H9 (cell line): ENCODE measurements at regions not wholly inside any gene's neighbourhood (a gene's known extent, or its start where the extent isn't known, plus 50 kb on each side); places are given as distances from the start of the nearest gene placed in this dataset.
"Not testable (repeated sequence)": the region's sequence is repeated elsewhere in the genome, so short reads cannot be mapped to it uniquely, and the experiment has no call there.

Experiments used
- DNase-seq: peaks from one replicate; pipeline ENCODE4 v3.0.0-alpha.2; 2017
- H2AFZ ChIP-seq: one replicate; pipeline ENCODE4 v1.6.1; 2013; ENCODE audit warnings: mild to moderate bottlenecking, low read length, control low read depth, moderate library complexity
- H2AK5ac ChIP-seq: 2 replicates; pipeline ENCODE4 v1.6.1; 2013; ENCODE audit warnings: low read length, control low read depth, mixed read lengths; ENCODE audit not compliant: insufficient read length
- H2BK120ac ChIP-seq: one replicate; pipeline ENCODE4 v1.6.1; 2013; ENCODE audit warnings: low read depth, mild to moderate bottlenecking, low read length, control low read depth, inconsistent platforms; ENCODE audit not compliant: poor library complexity, severe bottlenecking
- H2BK12ac ChIP-seq: 2 replicates; pipeline ENCODE4 v1.6.1; 2013; ENCODE audit warnings: low read length, control low read depth, mixed read lengths, low read depth; ENCODE audit not compliant: insufficient read length
- H2BK15ac ChIP-seq: 2 replicates; pipeline ENCODE4 v1.6.1; 2013; ENCODE audit warnings: low read depth, low read length, control low read depth
- H2BK20ac ChIP-seq: one replicate; pipeline ENCODE4 v1.6.1; 2013; ENCODE audit warnings: low read depth, mild to moderate bottlenecking, low read length, control low read depth, inconsistent platforms; ENCODE audit not compliant: poor library complexity, severe bottlenecking
- H2BK5ac ChIP-seq: 2 replicates; pipeline ENCODE4 v1.6.1; 2013; ENCODE audit warnings: low read length, control low read depth, mixed read lengths; ENCODE audit not compliant: insufficient read length
- H3K14ac ChIP-seq: 2 replicates; pipeline ENCODE4 v1.6.1; 2013; ENCODE audit warnings: low read length, control low read depth; ENCODE audit not compliant: insufficient read depth
- H3K18ac ChIP-seq: 2 replicates; pipeline ENCODE4 v1.6.1; 2013; ENCODE audit warnings: low read depth, mild to moderate bottlenecking, mixed read lengths, low read length, control low read depth; ENCODE audit not compliant: insufficient read length
- H3K23ac ChIP-seq: 2 replicates; pipeline ENCODE4 v1.6.1; 2013; ENCODE audit warnings: low read length, control low read depth, mixed read lengths, low read depth; ENCODE audit not compliant: insufficient read length
- H3K23me2 ChIP-seq: 2 replicates; pipeline ENCODE4 v1.6.1; 2013; ENCODE audit warnings: low read depth, mild to moderate bottlenecking, mixed read lengths, low read length, control low read depth; ENCODE audit not compliant: insufficient read length, poor library complexity, severe bottlenecking
- H3K27ac ChIP-seq: 2 replicates; pipeline ENCODE4 v1.5.1; 2013; ENCODE audit warnings: low read length, control low read depth, mixed read lengths, low read depth; ENCODE audit not compliant: insufficient read length
- H3K27me3 ChIP-seq: 2 replicates; pipeline ENCODE4 v1.6.1; 2013; ENCODE audit warnings: low read length, control low read depth, inconsistent platforms; ENCODE audit not compliant: insufficient read depth
- H3K4ac ChIP-seq: 2 replicates; pipeline ENCODE4 v1.6.1; 2013; ENCODE audit warnings: low read depth, mild to moderate bottlenecking, control low read depth, inconsistent platforms, low read length, moderate library complexity
- H3K4me1 ChIP-seq: 2 replicates; pipeline ENCODE4 v1.6.1; 2013; ENCODE audit warnings: low read length, control low read depth, inconsistent platforms; ENCODE audit not compliant: insufficient read depth
- H3K4me2 ChIP-seq: 2 replicates; pipeline ENCODE4 v1.6.1; 2013; ENCODE audit warnings: low read length, control low read depth, mixed read lengths; ENCODE audit not compliant: insufficient read length, insufficient read depth
- H3K56ac ChIP-seq: 2 replicates; pipeline ENCODE4 v1.6.1; 2013; ENCODE audit warnings: low read depth, mild to moderate bottlenecking, mixed read lengths, low read length, control low read depth; ENCODE audit not compliant: insufficient read length
- H3K79me1 ChIP-seq: 2 replicates; pipeline ENCODE4 v1.6.1; 2013; ENCODE audit warnings: low read depth, mild to moderate bottlenecking, moderate library complexity, low read length, control low read depth, inconsistent platforms; ENCODE audit not compliant: insufficient read depth, poor library complexity, severe bottlenecking
- H3K79me2 ChIP-seq: 2 replicates; pipeline ENCODE4 v1.6.1; 2013; ENCODE audit warnings: low read length, control low read depth, inconsistent platforms; ENCODE audit not compliant: insufficient read depth
- H3K9ac ChIP-seq: 2 replicates; pipeline ENCODE4 v1.6.1; 2013; ENCODE audit warnings: low read length, control low read depth, mixed read lengths; ENCODE audit not compliant: insufficient read length; ENCODE audit errors: extremely low read depth
- H3K9me3 ChIP-seq: one replicate; pipeline ENCODE4 v1.6.1; 2013; ENCODE audit warnings: low read depth, low read length, inconsistent platforms; ENCODE audit not compliant: control insufficient read depth
- H3T11ph ChIP-seq: one replicate; pipeline ENCODE4 v1.6.1; 2013; ENCODE audit warnings: mild to moderate bottlenecking, low read length, control low read depth, inconsistent platforms
- H4K20me1 ChIP-seq: one replicate; pipeline ENCODE4 v1.6.1; 2013; ENCODE audit not compliant: control insufficient read depth, insufficient read length, insufficient read depth
- H4K5ac ChIP-seq: 2 replicates; pipeline ENCODE4 v1.6.1; 2013; ENCODE audit warnings: low read depth, mild to moderate bottlenecking, mixed read lengths, low read length, control low read depth; ENCODE audit not compliant: insufficient read length
- H4K8ac ChIP-seq: replicated peaks from 2 replicates; pipeline ENCODE4 v1.6.1; 2013; ENCODE audit warnings: low read length, control low read depth, mixed read lengths, low read depth; ENCODE audit not compliant: insufficient read length
- H4K91ac ChIP-seq: 2 replicates; pipeline ENCODE4 v1.6.1; 2013; ENCODE audit warnings: low read depth, mild to moderate bottlenecking, moderate library complexity, mixed read lengths, low read length, control low read depth; ENCODE audit not compliant: insufficient read length
- H3K27ac Mint-ChIP-seq, 3 experiments: 2 replicates in 2 of 3; 3 replicates in 1 of 3; pipeline ENCODE4 v1.8.0; 2020 to 2021; ENCODE audit warnings: mixed read lengths in 3 of 3, mild to moderate bottlenecking in 1 of 3, moderate library complexity in 1 of 3
- H3K27me3 Mint-ChIP-seq: 2 replicates; pipeline ENCODE4 v1.8.0; 2021; ENCODE audit warnings: low read depth, mild to moderate bottlenecking, moderate library complexity, mixed read lengths
- H3K36me3 Mint-ChIP-seq, 3 experiments: 2 replicates in 2 of 3; 3 replicates in 1 of 3; pipeline ENCODE4 v1.8.0; 2020 to 2021; ENCODE audit warnings: low read depth in 3 of 3, mixed read lengths in 3 of 3; ENCODE audit not compliant: insufficient read depth in 1 of 3
- H3K4me1 Mint-ChIP-seq, 2 experiments: 2 replicates each; pipeline ENCODE4 v1.8.0; 2020; ENCODE audit warnings: mixed read lengths in 2 of 2
- H3K4me3 Mint-ChIP-seq, 2 experiments: 2 replicates in 1 of 2; 3 replicates in 1 of 2; pipeline ENCODE4 v1.8.0; 2020 to 2021; ENCODE audit warnings: mild to moderate bottlenecking in 2 of 2, mixed read lengths in 2 of 2, moderate library complexity in 1 of 2
- H3K9me3 Mint-ChIP-seq, 2 experiments: 2 replicates in 1 of 2; 3 replicates in 1 of 2; pipeline ENCODE4 v1.8.0; 2020; ENCODE audit warnings: mild to moderate bottlenecking in 2 of 2, mixed read lengths in 2 of 2, moderate library complexity in 1 of 2
- CTCF ChIP-seq: fragments of 200-600 bp; sonication (generic); conservative IDR thresholded peaks from 3 replicates; pipeline ENCODE4 v1.8.0; 2021; ENCODE audit warnings: antibody characterized with exemption, mild to moderate bottlenecking
- WGBS: extraction: QIAGEN DNeasy Blood & Tissue Kit; methylation state at CpG from one replicate; pipeline ENCODE4 v1.1.7; 2013; ENCODE audit warnings: missing lambda C conversion rate, low lambda C conversion rate, mixed read lengths; ENCODE audit not compliant: insufficient read length; ENCODE audit errors: extremely low coverage; 5-methylcytosine and 5-hydroxymethylcytosine counted together

GRCh38 chr4:130077275-130077674, 981.3 kb downstream of the C4orf33 start:
- H3K9ac ChIP-seq = no peak overlapping the region
- H3T11ph ChIP-seq = no peak overlapping the region
- WGBS = no CpG with 5 or more reads among the region's 1 CpG

GRCh38 chr4:130079027-130079426, 983.1 kb downstream of the C4orf33 start:
- H3K27ac Mint-ChIP-seq = peak overlapping the region in 1 of 3 experiments; percentile 77; a peak in 1 of 7 replicates
- not testable (repeated sequence) for H3K4me1 Mint-ChIP-seq, H2BK20ac ChIP-seq, H3K4me3 Mint-ChIP-seq, H3K27ac ChIP-seq, H3K9me3 Mint-ChIP-seq, H3K4me2 ChIP-seq, H3K4ac ChIP-seq, H3K27me3 Mint-ChIP-seq, H4K91ac ChIP-seq, H2BK12ac ChIP-seq, H4K20me1 ChIP-seq, H3K9ac ChIP-seq, H3K14ac ChIP-seq, H4K8ac ChIP-seq, H3K23me2 ChIP-seq, H3K79me1 ChIP-seq, H3K23ac ChIP-seq, DNase-seq, H3K4me1 ChIP-seq, H3K18ac ChIP-seq, H3K56ac ChIP-seq, H3K9me3 ChIP-seq, H3K27me3 ChIP-seq, H4K5ac ChIP-seq, H3K36me3 Mint-ChIP-seq, H3T11ph ChIP-seq, H2BK5ac ChIP-seq, H3K79me2 ChIP-seq, H2BK120ac ChIP-seq, H2BK15ac ChIP-seq, H2AFZ ChIP-seq, H2AK5ac ChIP-seq
- WGBS = no CpG with 5 or more reads among the region's 2 CpGs

More at GRCh38 chr4:130077275-130077674, 981.3 kb downstream of the C4orf33 start:
- H2AK5ac ChIP-seq = no peak overlapping the region
- H2BK15ac ChIP-seq = no peak overlapping the region
- no peaks in the 10 kb centered on the region for H3K4me1 ChIP-seq
- H3K27me3 Mint-ChIP-seq = no peaks in the 10 kb centered on the region
- no peak overlapping the region for H3K56ac ChIP-seq
- no peaks in the 10 kb centered on the region for H3K36me3 Mint-ChIP-seq
- no peak overlapping the region for H3K27ac Mint-ChIP-seq
- H2BK12ac ChIP-seq = no peak overlapping the region
- no peak overlapping the region for H2AFZ ChIP-seq
- H3K4me1 Mint-ChIP-seq = peaks cover 5 to 6% of the 10 kb centered on the region in 2 experiments; a peak in 3 of 4 replicates
- H3K4ac ChIP-seq = no peak overlapping the region
- H4K91ac ChIP-seq = no peak overlapping the region
- H4K20me1 ChIP-seq = no peaks in the 10 kb centered on the region
- no peak overlapping the region for H3K4me3 Mint-ChIP-seq
- H3K23me2 ChIP-seq = no peaks in the 10 kb centered on the region
- H3K27ac ChIP-seq = no peak overlapping the region
- H3K23ac ChIP-seq = no peak overlapping the region
- no peak overlapping the region for H4K8ac ChIP-seq
- H3K18ac ChIP-seq = no peak overlapping the region
- no peaks in the 10 kb centered on the region for H3K9me3 Mint-ChIP-seq
- DNase-seq = no peak
- no peaks in the 10 kb centered on the region for H3K27me3 ChIP-seq
- no peak overlapping the region for H3K14ac ChIP-seq
- H3K9me3 ChIP-seq = no peaks in the 10 kb centered on the region
- H3K79me2 ChIP-seq = no peaks in the 10 kb centered on the region
- TF ChIP-seq CTCF = no peak
- H3K4me2 ChIP-seq = no peak overlapping the region
- no peak overlapping the region for H2BK120ac ChIP-seq
- H2BK20ac ChIP-seq = no peak overlapping the region
- no peaks in the 10 kb centered on the region for H3K79me1 ChIP-seq
- no peak overlapping the region for H4K5ac ChIP-seq
- H2BK5ac ChIP-seq = no peak overlapping the region
